ENCODE measurements at regions not wholly inside any gene's neighbourhood (a gene's known extent, or its start where the extent isn't known, plus 50 kb on each side); places are given as distances from the start of the nearest gene placed in this dataset.
"Not testable (repeated sequence)": the region's sequence is repeated elsewhere in the genome, so short reads cannot be mapped to it uniquely, and the experiment has no call there.

DNA sequence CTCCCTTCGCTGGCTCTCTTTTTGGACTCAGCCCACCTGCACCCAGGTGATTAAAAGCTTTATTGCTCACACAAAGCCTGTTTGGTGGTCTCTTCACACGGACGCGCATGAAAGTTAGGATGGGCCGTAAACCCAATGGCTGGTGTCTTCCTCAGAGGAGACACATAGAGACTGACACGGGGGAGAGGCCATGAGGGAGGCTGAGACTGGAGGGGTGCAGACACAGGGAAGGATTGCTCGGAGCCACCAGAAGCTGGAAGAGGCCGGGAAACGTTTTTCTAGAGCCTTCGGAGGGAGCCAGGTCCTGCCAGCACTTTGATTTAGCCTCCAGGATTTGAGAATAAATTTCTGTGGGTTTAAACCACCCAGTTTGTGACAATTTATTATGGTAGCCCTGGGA lies 274.9 kb downstream of the AGTPBP1 start:
- no peaks in the 10 kb centered on the region; the same call in 1 of the 2 replicates for H3K9me3 ChIP-seq (ENCODE audit: insufficient read depth, low read length)
- no peak for DNase-seq (ENCODE audit: low read depth, low spot score)
- no peaks in the 10 kb centered on the region for H3K4me1 ChIP-seq (ENCODE audit: insufficient read depth, insufficient read length)
- no peak overlapping the region for H3K9ac ChIP-seq (ENCODE audit: insufficient read length, low read depth)
- TF ChIP-seq YY1 (IDR thresholded peaks at IDR 0.05; ENCODE audit: insufficient read depth, insufficient read length) (no peak), ZNF274 (IDR thresholded peaks at IDR 0.05; ENCODE audit: low read depth, low read length) (no peak), SUZ12 (IDR thresholded peaks at IDR 0.05; ENCODE audit: extremely low read depth, insufficient read depth, insufficient read length) (no peak)
- H3K27me3 ChIP-seq (ENCODE audit: insufficient read depth, insufficient read length): no peaks in the 10 kb centered on the region
- no peak overlapping the region for H3K4me3 ChIP-seq (ENCODE audit: insufficient read length, low read depth)
- no peaks in the 10 kb centered on the region for H3K36me3 ChIP-seq (ENCODE audit: insufficient read depth, insufficient read length, low read length)

DNA sequence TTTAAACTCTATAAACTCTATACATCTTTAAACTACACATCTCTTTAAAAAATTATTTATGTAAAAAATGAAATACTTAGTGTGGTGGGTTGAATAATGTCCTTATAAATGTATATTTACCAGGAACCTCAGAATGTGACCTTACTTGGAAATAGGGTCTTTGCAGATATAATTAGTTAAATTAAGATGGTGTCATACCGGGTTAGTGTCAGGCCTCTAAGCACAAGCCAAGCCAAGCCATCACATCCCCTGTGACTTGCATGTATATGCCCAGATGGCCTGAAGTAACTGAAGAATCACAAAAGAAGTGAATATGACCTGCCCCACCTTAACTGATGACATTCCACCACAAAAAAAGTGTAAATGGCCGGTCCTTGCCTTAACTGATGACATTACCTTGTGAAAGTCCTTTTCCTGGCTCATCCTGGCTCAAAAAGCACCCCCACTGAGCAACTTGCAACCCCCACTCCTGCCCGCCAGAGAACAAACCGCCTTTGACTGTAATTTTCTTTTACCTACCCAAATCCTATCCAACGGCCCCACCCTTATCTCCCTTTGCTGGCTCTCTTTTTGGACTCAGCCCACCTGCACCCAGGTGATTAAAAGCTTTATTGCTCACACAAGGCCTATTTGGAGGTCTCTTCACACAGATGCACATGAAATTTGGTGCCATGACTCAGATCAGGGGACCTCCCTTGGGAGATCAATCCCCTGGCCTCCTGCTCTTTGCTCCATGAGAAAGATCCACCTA lies 283.5 kb downstream of the AGTPBP1 start:
- not testable (repeated sequence) for H3K9me3 ChIP-seq (ENCODE audit: insufficient read depth, low read length); DNase-seq (ENCODE audit: low read depth, low spot score); H3K4me3 ChIP-seq (ENCODE audit: insufficient read length, low read depth); H3K9ac ChIP-seq (ENCODE audit: insufficient read length, low read depth); H3K36me3 ChIP-seq (ENCODE audit: insufficient read depth, insufficient read length, low read length); H3K27me3 ChIP-seq (ENCODE audit: insufficient read depth, insufficient read length); H3K4me1 ChIP-seq (ENCODE audit: insufficient read depth, insufficient read length)

GRCh38 chr9:85453850-85454249 lies 287.9 kb downstream of the AGTPBP1 start:
- TF ChIP-seq ZNF274 (IDR thresholded peaks at IDR 0.05; ENCODE audit: low read depth, low read length): no peak
- no peak for TF ChIP-seq YY1 (IDR thresholded peaks at IDR 0.05; ENCODE audit: insufficient read depth, insufficient read length)
- TF ChIP-seq SUZ12 (IDR thresholded peaks at IDR 0.05; ENCODE audit: extremely low read depth, insufficient read depth, insufficient read length): no peak
- no peak for DNase-seq (ENCODE audit: low read depth, low spot score)
- peaks cover 25% of the 10 kb centered on the region; the same call in 1 of the 2 replicates for H3K9me3 ChIP-seq (ENCODE audit: insufficient read depth, low read length)
- no peak overlapping the region for H3K9ac ChIP-seq (ENCODE audit: insufficient read length, low read depth)
- peaks cover 6% of the 10 kb centered on the region for H3K4me1 ChIP-seq (ENCODE audit: insufficient read depth, insufficient read length)
- no peaks in the 10 kb centered on the region for H3K36me3 ChIP-seq (ENCODE audit: insufficient read depth, insufficient read length, low read length)
- no peak overlapping the region for H3K4me3 ChIP-seq (ENCODE audit: insufficient read length, low read depth)
- H3K27me3 ChIP-seq (ENCODE audit: insufficient read depth, insufficient read length): no peaks in the 10 kb centered on the region

DNA sequence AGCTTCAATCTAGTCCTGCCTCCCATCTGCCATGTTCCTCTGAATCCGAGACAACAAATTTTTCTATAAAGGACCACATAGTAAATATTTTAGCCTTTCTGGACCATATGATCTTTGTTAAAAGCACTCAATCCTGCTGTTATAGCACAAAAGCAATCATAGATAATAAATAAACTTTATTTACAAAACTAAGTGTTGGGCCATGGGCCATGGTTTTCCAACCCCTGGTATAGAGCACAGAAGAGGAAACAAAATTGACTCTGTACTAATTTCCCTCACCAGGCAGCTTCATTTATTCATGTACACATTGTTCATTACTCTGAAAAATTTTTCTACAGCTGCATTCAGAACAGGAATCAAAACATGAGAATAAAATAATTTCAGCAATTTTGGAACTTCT lies 288.9 kb downstream of the AGTPBP1 start:
- Histone ChIP-seq H3K36me3 (ENCODE audit: insufficient read depth, insufficient read length, low read length) (no peaks in the 10 kb centered on the region), H3K9ac (ENCODE audit: insufficient read length, low read depth) (no peak overlapping the region), H3K9me3 (ENCODE audit: insufficient read depth, low read length) (peaks cover 25% of the 10 kb centered on the region; the same call in 1 of the 2 replicates), H3K4me3 (ENCODE audit: insufficient read length, low read depth) (no peak overlapping the region), H3K27me3 (ENCODE audit: insufficient read depth, insufficient read length) (no peaks in the 10 kb centered on the region), H3K4me1 (ENCODE audit: insufficient read depth, insufficient read length) (peaks cover 6% of the 10 kb centered on the region)
- no peak for DNase-seq (ENCODE audit: low read depth, low spot score)
- TF ChIP-seq ZNF274 (IDR thresholded peaks at IDR 0.05; ENCODE audit: low read depth, low read length) (no peak), SUZ12 (IDR thresholded peaks at IDR 0.05; ENCODE audit: extremely low read depth, insufficient read depth, insufficient read length) (no peak), YY1 (IDR thresholded peaks at IDR 0.05; ENCODE audit: insufficient read depth, insufficient read length) (no peak)

GRCh38 chr9:85451680-85452079 lies 290.1 kb downstream of the AGTPBP1 start:
- H3K9ac ChIP-seq (ENCODE audit: insufficient read length, low read depth): no peak overlapping the region
- peaks cover 6% of the 10 kb centered on the region for H3K4me1 ChIP-seq (ENCODE audit: insufficient read depth, insufficient read length)
- TF ChIP-seq ZNF274 (IDR thresholded peaks at IDR 0.05; ENCODE audit: low read depth, low read length) (no peak), SUZ12 (IDR thresholded peaks at IDR 0.05; ENCODE audit: extremely low read depth, insufficient read depth, insufficient read length) (no peak), YY1 (IDR thresholded peaks at IDR 0.05; ENCODE audit: insufficient read depth, insufficient read length) (no peak)
- peaks cover 21% of the 10 kb centered on the region; the same call in 1 of the 2 replicates for H3K9me3 ChIP-seq (ENCODE audit: insufficient read depth, low read length)
- H3K27me3 ChIP-seq (ENCODE audit: insufficient read depth, insufficient read length): no peaks in the 10 kb centered on the region
- no peak for DNase-seq (ENCODE audit: low read depth, low spot score)
- no peaks in the 10 kb centered on the region for H3K36me3 ChIP-seq (ENCODE audit: insufficient read depth, insufficient read length, low read length)
- H3K4me3 ChIP-seq (ENCODE audit: insufficient read length, low read depth): no peak overlapping the region

GRCh38 chr9:85445887-85446286 lies 295.9 kb downstream of the AGTPBP1 start:
- no peaks in the 10 kb centered on the region for H3K27me3 ChIP-seq (ENCODE audit: insufficient read depth, insufficient read length)
- no peak for DNase-seq (ENCODE audit: low read depth, low spot score)
- H3K36me3 ChIP-seq (ENCODE audit: insufficient read depth, insufficient read length, low read length): no peaks in the 10 kb centered on the region
- no peak overlapping the region for H3K4me3 ChIP-seq (ENCODE audit: insufficient read length, low read depth)
- peaks cover 11% of the 10 kb centered on the region; the same call in 1 of the 2 replicates for H3K9me3 ChIP-seq (ENCODE audit: insufficient read depth, low read length)
- H3K9ac ChIP-seq (ENCODE audit: insufficient read length, low read depth): no peak overlapping the region
- H3K4me1 ChIP-seq (ENCODE audit: insufficient read depth, insufficient read length): no peaks in the 10 kb centered on the region
- TF ChIP-seq ZNF274 (IDR thresholded peaks at IDR 0.05; ENCODE audit: low read depth, low read length) (no peak), SUZ12 (IDR thresholded peaks at IDR 0.05; ENCODE audit: extremely low read depth, insufficient read depth, insufficient read length) (no peak), YY1 (IDR thresholded peaks at IDR 0.05; ENCODE audit: insufficient read depth, insufficient read length) (no peak)

DNA sequence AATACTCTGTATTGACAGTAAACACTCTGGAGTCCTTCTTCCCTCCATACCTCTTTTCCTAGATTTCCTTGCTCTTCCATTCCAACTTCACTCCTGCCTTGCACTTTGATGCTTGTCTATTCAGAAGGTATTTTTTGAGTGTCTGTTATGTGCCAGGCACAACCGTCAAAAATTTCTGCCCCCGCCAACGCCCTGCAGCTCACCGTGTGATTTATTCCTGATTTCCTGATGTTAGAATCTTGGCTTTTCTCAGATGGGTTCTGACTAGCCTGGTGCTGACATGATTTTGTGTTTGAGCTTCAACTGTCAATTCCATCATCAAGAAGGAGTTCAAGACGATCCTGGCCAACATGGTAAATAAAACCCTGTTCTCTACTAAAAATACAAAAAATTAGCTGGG lies 297.5 kb downstream of the AGTPBP1 start:
- Histone ChIP-seq H3K4me3 (ENCODE audit: insufficient read length, low read depth) (no peak overlapping the region), H3K9ac (ENCODE audit: insufficient read length, low read depth) (no peak overlapping the region), H3K4me1 (ENCODE audit: insufficient read depth, insufficient read length) (no peaks in the 10 kb centered on the region), H3K27me3 (ENCODE audit: insufficient read depth, insufficient read length) (no peaks in the 10 kb centered on the region), H3K9me3 (ENCODE audit: insufficient read depth, low read length) (peaks cover 11% of the 10 kb centered on the region; the same call in 1 of the 2 replicates), H3K36me3 (ENCODE audit: insufficient read depth, insufficient read length, low read length) (no peaks in the 10 kb centered on the region)
- DNase-seq (ENCODE audit: low read depth, low spot score): no peak
- TF ChIP-seq ZNF274 (IDR thresholded peaks at IDR 0.05; ENCODE audit: low read depth, low read length) (no peak), SUZ12 (IDR thresholded peaks at IDR 0.05; ENCODE audit: extremely low read depth, insufficient read depth, insufficient read length) (no peak), YY1 (IDR thresholded peaks at IDR 0.05; ENCODE audit: insufficient read depth, insufficient read length) (no peak)

Data from NT2/D1 (cell line).